ENCODE measurements at regions not wholly inside any gene's neighbourhood (a gene's known extent, or its start where the extent isn't known, plus 50 kb on each side); places are given as distances from the start of the nearest gene placed in this dataset.

DNA sequence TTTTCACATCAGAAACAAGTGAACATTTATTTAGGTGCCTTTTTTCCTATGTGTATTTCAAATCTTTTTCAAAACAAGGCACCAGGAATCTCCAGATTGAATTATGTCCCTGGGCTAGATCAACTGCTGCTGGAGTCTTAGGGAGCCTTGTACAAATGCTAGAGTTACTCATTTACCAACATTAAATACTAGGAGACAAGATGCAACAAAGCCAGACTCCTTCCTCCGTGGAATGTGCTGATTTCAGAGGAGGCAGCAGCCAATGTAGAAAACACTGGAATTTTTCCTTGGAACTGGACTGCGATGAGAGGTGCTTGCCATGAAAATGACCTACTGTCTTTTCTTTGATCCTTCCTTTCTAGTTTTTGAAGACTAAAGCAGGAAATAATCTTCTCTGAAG lies 1514.7 kb upstream of the MIR17HG start:
- TF ChIP-seq GATA3 (IDR thresholded peaks at IDR 0.05; ENCODE audit: low read depth, low read length) (no peak), GATA2 (IDR thresholded peaks at IDR 0.05; ENCODE audit: low read depth, low read length) (no peak)

All from SH-SY5Y (cell line).